H9 (cell line): ENCODE measurements at regions not wholly inside any gene's neighbourhood (a gene's known extent, or its start where the extent isn't known, plus 50 kb on each side); places are given as distances from the start of the nearest gene placed in this dataset.

Experiments used
- DNase-seq: peaks from one replicate; pipeline ENCODE4 v3.0.0-alpha.2; 2017
- H2AFZ ChIP-seq: one replicate; pipeline ENCODE4 v1.6.1; 2013; ENCODE audit warnings: mild to moderate bottlenecking, low read length, control low read depth, moderate library complexity
- H2AK5ac ChIP-seq: 2 replicates; pipeline ENCODE4 v1.6.1; 2013; ENCODE audit warnings: low read length, control low read depth, mixed read lengths; ENCODE audit not compliant: insufficient read length
- H2BK120ac ChIP-seq: one replicate; pipeline ENCODE4 v1.6.1; 2013; ENCODE audit warnings: low read depth, mild to moderate bottlenecking, low read length, control low read depth, inconsistent platforms; ENCODE audit not compliant: poor library complexity, severe bottlenecking
- H2BK12ac ChIP-seq: 2 replicates; pipeline ENCODE4 v1.6.1; 2013; ENCODE audit warnings: low read length, control low read depth, mixed read lengths, low read depth; ENCODE audit not compliant: insufficient read length
- H2BK15ac ChIP-seq: 2 replicates; pipeline ENCODE4 v1.6.1; 2013; ENCODE audit warnings: low read depth, low read length, control low read depth
- H2BK20ac ChIP-seq: one replicate; pipeline ENCODE4 v1.6.1; 2013; ENCODE audit warnings: low read depth, mild to moderate bottlenecking, low read length, control low read depth, inconsistent platforms; ENCODE audit not compliant: poor library complexity, severe bottlenecking
- H2BK5ac ChIP-seq: 2 replicates; pipeline ENCODE4 v1.6.1; 2013; ENCODE audit warnings: low read length, control low read depth, mixed read lengths; ENCODE audit not compliant: insufficient read length
- H3K14ac ChIP-seq: 2 replicates; pipeline ENCODE4 v1.6.1; 2013; ENCODE audit warnings: low read length, control low read depth; ENCODE audit not compliant: insufficient read depth
- H3K18ac ChIP-seq: 2 replicates; pipeline ENCODE4 v1.6.1; 2013; ENCODE audit warnings: low read depth, mild to moderate bottlenecking, mixed read lengths, low read length, control low read depth; ENCODE audit not compliant: insufficient read length
- H3K23ac ChIP-seq: 2 replicates; pipeline ENCODE4 v1.6.1; 2013; ENCODE audit warnings: low read length, control low read depth, mixed read lengths, low read depth; ENCODE audit not compliant: insufficient read length
- H3K23me2 ChIP-seq: 2 replicates; pipeline ENCODE4 v1.6.1; 2013; ENCODE audit warnings: low read depth, mild to moderate bottlenecking, mixed read lengths, low read length, control low read depth; ENCODE audit not compliant: insufficient read length, poor library complexity, severe bottlenecking
- H3K27ac ChIP-seq: 2 replicates; pipeline ENCODE4 v1.5.1; 2013; ENCODE audit warnings: low read length, control low read depth, mixed read lengths, low read depth; ENCODE audit not compliant: insufficient read length
- H3K27me3 ChIP-seq: 2 replicates; pipeline ENCODE4 v1.6.1; 2013; ENCODE audit warnings: low read length, control low read depth, inconsistent platforms; ENCODE audit not compliant: insufficient read depth
- H3K4ac ChIP-seq: 2 replicates; pipeline ENCODE4 v1.6.1; 2013; ENCODE audit warnings: low read depth, mild to moderate bottlenecking, control low read depth, inconsistent platforms, low read length, moderate library complexity
- H3K4me1 ChIP-seq: 2 replicates; pipeline ENCODE4 v1.6.1; 2013; ENCODE audit warnings: low read length, control low read depth, inconsistent platforms; ENCODE audit not compliant: insufficient read depth
- H3K4me2 ChIP-seq: 2 replicates; pipeline ENCODE4 v1.6.1; 2013; ENCODE audit warnings: low read length, control low read depth, mixed read lengths; ENCODE audit not compliant: insufficient read length, insufficient read depth
- H3K56ac ChIP-seq: 2 replicates; pipeline ENCODE4 v1.6.1; 2013; ENCODE audit warnings: low read depth, mild to moderate bottlenecking, mixed read lengths, low read length, control low read depth; ENCODE audit not compliant: insufficient read length
- H3K79me1 ChIP-seq: 2 replicates; pipeline ENCODE4 v1.6.1; 2013; ENCODE audit warnings: low read depth, mild to moderate bottlenecking, moderate library complexity, low read length, control low read depth, inconsistent platforms; ENCODE audit not compliant: insufficient read depth, poor library complexity, severe bottlenecking
- H3K79me2 ChIP-seq: 2 replicates; pipeline ENCODE4 v1.6.1; 2013; ENCODE audit warnings: low read length, control low read depth, inconsistent platforms; ENCODE audit not compliant: insufficient read depth
- H3K9ac ChIP-seq: 2 replicates; pipeline ENCODE4 v1.6.1; 2013; ENCODE audit warnings: low read length, control low read depth, mixed read lengths; ENCODE audit not compliant: insufficient read length; ENCODE audit errors: extremely low read depth
- H3K9me3 ChIP-seq: one replicate; pipeline ENCODE4 v1.6.1; 2013; ENCODE audit warnings: low read depth, low read length, inconsistent platforms; ENCODE audit not compliant: control insufficient read depth
- H3T11ph ChIP-seq: one replicate; pipeline ENCODE4 v1.6.1; 2013; ENCODE audit warnings: mild to moderate bottlenecking, low read length, control low read depth, inconsistent platforms
- H4K20me1 ChIP-seq: one replicate; pipeline ENCODE4 v1.6.1; 2013; ENCODE audit not compliant: control insufficient read depth, insufficient read length, insufficient read depth
- H4K5ac ChIP-seq: 2 replicates; pipeline ENCODE4 v1.6.1; 2013; ENCODE audit warnings: low read depth, mild to moderate bottlenecking, mixed read lengths, low read length, control low read depth; ENCODE audit not compliant: insufficient read length
- H4K8ac ChIP-seq: replicated peaks from 2 replicates; pipeline ENCODE4 v1.6.1; 2013; ENCODE audit warnings: low read length, control low read depth, mixed read lengths, low read depth; ENCODE audit not compliant: insufficient read length
- H4K91ac ChIP-seq: 2 replicates; pipeline ENCODE4 v1.6.1; 2013; ENCODE audit warnings: low read depth, mild to moderate bottlenecking, moderate library complexity, mixed read lengths, low read length, control low read depth; ENCODE audit not compliant: insufficient read length
- H3K27ac Mint-ChIP-seq, 3 experiments: 2 replicates in 2 of 3; 3 replicates in 1 of 3; pipeline ENCODE4 v1.8.0; 2020 to 2021; ENCODE audit warnings: mixed read lengths in 3 of 3, mild to moderate bottlenecking in 1 of 3, moderate library complexity in 1 of 3
- H3K27me3 Mint-ChIP-seq: 2 replicates; pipeline ENCODE4 v1.8.0; 2021; ENCODE audit warnings: low read depth, mild to moderate bottlenecking, moderate library complexity, mixed read lengths
- H3K36me3 Mint-ChIP-seq, 3 experiments: 2 replicates in 2 of 3; 3 replicates in 1 of 3; pipeline ENCODE4 v1.8.0; 2020 to 2021; ENCODE audit warnings: low read depth in 3 of 3, mixed read lengths in 3 of 3; ENCODE audit not compliant: insufficient read depth in 1 of 3
- H3K4me1 Mint-ChIP-seq, 2 experiments: 2 replicates each; pipeline ENCODE4 v1.8.0; 2020; ENCODE audit warnings: mixed read lengths in 2 of 2
- H3K4me3 Mint-ChIP-seq, 2 experiments: 2 replicates in 1 of 2; 3 replicates in 1 of 2; pipeline ENCODE4 v1.8.0; 2020 to 2021; ENCODE audit warnings: mild to moderate bottlenecking in 2 of 2, mixed read lengths in 2 of 2, moderate library complexity in 1 of 2
- H3K9me3 Mint-ChIP-seq, 2 experiments: 2 replicates in 1 of 2; 3 replicates in 1 of 2; pipeline ENCODE4 v1.8.0; 2020; ENCODE audit warnings: mild to moderate bottlenecking in 2 of 2, mixed read lengths in 2 of 2, moderate library complexity in 1 of 2
- CTCF ChIP-seq: fragments of 200-600 bp; sonication (generic); conservative IDR thresholded peaks from 3 replicates; pipeline ENCODE4 v1.8.0; 2021; ENCODE audit warnings: antibody characterized with exemption, mild to moderate bottlenecking
- WGBS: extraction: QIAGEN DNeasy Blood & Tissue Kit; methylation state at CpG from one replicate; pipeline ENCODE4 v1.1.7; 2013; ENCODE audit warnings: missing lambda C conversion rate, low lambda C conversion rate, mixed read lengths; ENCODE audit not compliant: insufficient read length; ENCODE audit errors: extremely low coverage; 5-methylcytosine and 5-hydroxymethylcytosine counted together

- peaks cover 0 to 3% (median 0%) of the 10 kb centered on the region in 3 experiments; a peak in 2 of 7 replicates for H3K36me3 Mint-ChIP-seq
- H3K27me3 Mint-ChIP-seq = no peaks in the 10 kb centered on the region; the same call in 1 of the 2 replicates
- Histone ChIP-seq H3K9me3 (no peaks in the 10 kb centered on the region), H3K23ac (no peak overlapping the region), H2BK15ac (no peak overlapping the region), H3T11ph (no peak overlapping the region), H2AK5ac (no peak overlapping the region), H3K23me2 (no peaks in the 10 kb centered on the region), H3K79me2 (no peaks in the 10 kb centered on the region), H2BK5ac (no peak overlapping the region), H3K9ac (no peak overlapping the region), H4K91ac (no peak overlapping the region), H3K18ac (no peak overlapping the region), H4K20me1 (no peaks in the 10 kb centered on the region), H3K27ac (no peak overlapping the region), H3K14ac (no peak overlapping the region), H2BK12ac (no peak overlapping the region), H2BK20ac (no peak overlapping the region), H3K27me3 (no peaks in the 10 kb centered on the region), H3K4me2 (no peak overlapping the region), H4K5ac (no peak overlapping the region), H2AFZ (no peak overlapping the region), H3K4me1 (no peaks in the 10 kb centered on the region), H3K79me1 (no peaks in the 10 kb centered on the region), H3K56ac (no peak overlapping the region), H4K8ac (no peak overlapping the region), H2BK120ac (no peak overlapping the region), H3K4ac (no peak overlapping the region)
- whole genome bisulfite sequencing = no CpG with 5 or more reads among the region's 1 CpG
- no peak for DNase-seq
- H3K4me1 Mint-ChIP-seq = peaks cover 14 to 18% of the 10 kb centered on the region in 2 experiments
- no peak overlapping the region for H3K4me3 Mint-ChIP-seq
- no peak for TF ChIP-seq CTCF
- H3K9me3 Mint-ChIP-seq = peaks cover 0 to 2% of the 10 kb centered on the region in 2 experiments; a peak in 2 of 5 replicates
- H3K27ac Mint-ChIP-seq = no peak overlapping the region
Observed at GRCh38 chr13:102940770-102941169, 94.9 kb downstream of the ERCC5 start.
